IMR-90 (cell line): ENCODE measurements at regions not wholly inside any gene's neighbourhood (a gene's known extent, or its start where the extent isn't known, plus 50 kb on each side); places are given as distances from the start of the nearest gene placed in this dataset.
"Not testable (repeated sequence)": the region's sequence is repeated elsewhere in the genome, so short reads cannot be mapped to it uniquely, and the experiment has no call there.

Experiments used
- ATAC-seq: fragments of 200-7000 bp; cut with Tn5 transposase; 2 replicates; pipeline ENCODE4 v1.9.1; 2020; ENCODE audit warnings: low read depth, mild to moderate bottlenecking, moderate library complexity
- BruUV-seq: library from RNA; stranded (reverse); fragments of 400-500 nt; replicated peaks from 2 replicates; lab custom pipeline; 2021; lab: Mats Ljungman, UMichigan
- CTCF ChIA-PET: fragments of 300-600 bp; formaldehyde crosslinking; extraction: SDS; loops from one replicate; lab custom pipeline; 2021; ENCODE audit warnings: antibody characterized with exemption; lab: Yijun Ruan, JAX
- POLR2A ChIA-PET: fragments of 300-600 bp; sonication (Branson Sonifier 250); formaldehyde crosslinking; loops from one replicate; lab custom pipeline; 2022; ENCODE audit warnings: antibody characterized with exemption; ENCODE audit not compliant: unreplicated experiment; lab: Charles Lee
- DNase-seq: peaks from one replicate; pipeline ENCODE4 v3.0.0; 2013
- H2AFZ ChIP-seq: replicated peaks from 2 replicates; pipeline ENCODE3; 2013; ENCODE audit warnings: low read length, mild to moderate bottlenecking; ENCODE audit not compliant: poor library complexity
- H2AK5ac ChIP-seq: 2 replicates; pipeline ENCODE4 v1.6.1; 2013; ENCODE audit warnings: low read depth, low read length, inconsistent platforms
- H2AK9ac ChIP-seq: replicated peaks from 2 replicates; pipeline ENCODE3; 2013; ENCODE audit warnings: mild to moderate bottlenecking, low read depth, low read length, moderate library complexity; ENCODE audit not compliant: poor library complexity
- H2BK120ac ChIP-seq: 2 replicates; pipeline ENCODE4 v1.6.1; 2013; ENCODE audit warnings: low read depth, low read length, inconsistent platforms
- H2BK15ac ChIP-seq: 3 replicates; pipeline ENCODE4 v1.6.1; 2013; ENCODE audit warnings: low read depth, low read length, inconsistent platforms
- H2BK20ac ChIP-seq: 2 replicates; pipeline ENCODE4 v1.6.1; 2013; ENCODE audit warnings: low read depth, mild to moderate bottlenecking, inconsistent platforms, low read length, moderate library complexity
- H2BK5ac ChIP-seq: 2 replicates; pipeline ENCODE4 v1.6.1; 2013; ENCODE audit warnings: mild to moderate bottlenecking, low read depth, low read length, inconsistent platforms; ENCODE audit not compliant: poor library complexity, severe bottlenecking
- H3K14ac ChIP-seq: replicated peaks from 2 replicates; pipeline ENCODE4 v1.6.1; 2013; ENCODE audit warnings: low read depth, low read length, inconsistent platforms
- H3K18ac ChIP-seq: 2 replicates; pipeline ENCODE4 v1.6.1; 2013; ENCODE audit warnings: low read depth, low read length, control low read depth
- H3K23ac ChIP-seq: 2 replicates; pipeline ENCODE4 v1.6.1; 2013; ENCODE audit warnings: low read depth, low read length, inconsistent platforms
- H3K27ac ChIP-seq: 2 replicates; pipeline ENCODE4 v1.5.1; 2013; ENCODE audit warnings: mild to moderate bottlenecking, control low read depth, low read length; ENCODE audit not compliant: insufficient read depth
- H3K27me3 ChIP-seq: 2 replicates; pipeline ENCODE4 v1.6.1; 2013; ENCODE audit warnings: low read length; ENCODE audit not compliant: control insufficient read depth, insufficient read depth
- H3K36me3 ChIP-seq: 2 replicates; pipeline ENCODE4 v1.6.1; 2013; ENCODE audit warnings: low read length, mixed read lengths; ENCODE audit not compliant: control insufficient read depth, insufficient read depth
- H3K4ac ChIP-seq: 2 replicates; pipeline ENCODE4 v1.6.1; 2013; ENCODE audit warnings: low read depth, low read length, inconsistent platforms
- H3K4me1 ChIP-seq: 2 replicates; pipeline ENCODE4 v1.6.1; 2013; ENCODE audit warnings: low read length, mixed read lengths; ENCODE audit not compliant: control insufficient read depth, insufficient read depth
- H3K4me2 ChIP-seq: 2 replicates; pipeline ENCODE4 v1.6.1; 2013; ENCODE audit warnings: low read depth, mild to moderate bottlenecking, control low read depth, low read length, moderate library complexity
- H3K4me3 ChIP-seq: 2 replicates; pipeline ENCODE4 v1.5.1; 2013; ENCODE audit warnings: low read depth, mild to moderate bottlenecking, control low read depth, low read length, moderate library complexity; ENCODE audit not compliant: insufficient read depth
- H3K56ac ChIP-seq: 2 replicates; pipeline ENCODE4 v1.6.1; 2013; ENCODE audit warnings: low read length, inconsistent platforms; ENCODE audit not compliant: insufficient read depth; ENCODE audit errors: extremely low read depth
- H3K79me1 ChIP-seq, 2 experiments: 2 replicates each; pipeline ENCODE4 v1.6.1; 2013; ENCODE audit warnings: low read length in 2 of 2, inconsistent platforms in 1 of 2, low read depth in 1 of 2
- H3K9ac ChIP-seq: 2 replicates; pipeline ENCODE4 v1.6.1; 2013; ENCODE audit warnings: low read depth, low read length, control low read depth
- H3K9me1 ChIP-seq: 2 replicates; pipeline ENCODE4 v1.6.1; 2013; ENCODE audit warnings: low read length, inconsistent platforms; ENCODE audit not compliant: insufficient read depth
- H3K9me3 ChIP-seq: 2 replicates; pipeline ENCODE4 v1.6.1; 2013; ENCODE audit warnings: low read length; ENCODE audit not compliant: control insufficient read depth, insufficient read depth
- H4K20me1 ChIP-seq: 2 replicates; pipeline ENCODE4 v1.6.1; 2013; ENCODE audit warnings: low read length, inconsistent platforms; ENCODE audit not compliant: insufficient read depth
- H4K5ac ChIP-seq: 2 replicates; pipeline ENCODE4 v1.6.1; 2013; ENCODE audit warnings: mild to moderate bottlenecking, low read depth, low read length, control low read depth
- H4K8ac ChIP-seq, 2 experiments: 2 replicates each; pipeline ENCODE4 v1.6.1; 2013; ENCODE audit warnings: low read depth in 2 of 2, low read length in 2 of 2, control low read depth in 1 of 2, inconsistent platforms in 1 of 2
- H4K91ac ChIP-seq: 2 replicates; pipeline ENCODE4 v1.6.1; 2013; ENCODE audit warnings: low read depth, low read length, inconsistent platforms; ENCODE audit not compliant: insufficient read depth
- WGBS, 2 experiments: methylation state at CpG; one replicate each; pipeline versions ENCODE4 v1.1.5 to v1.1.7; 2013; ENCODE audit warnings: missing lambda C conversion rate in 2 of 2; ENCODE audit not compliant: insufficient read length in 1 of 2; ENCODE audit errors: extremely low coverage in 2 of 2; 5-methylcytosine and 5-hydroxymethylcytosine counted together
- dilution Hi-C: fragments of 300-500 bp; cut with HindIII; formaldehyde crosslinking; loops from one replicate; pipeline ENCODE4 v1.14.3; 2018; ENCODE audit warnings: low sequenced_read_pairs; ENCODE audit not compliant: unreplicated experiment
- in situ Hi-C: fragments of 300-500 bp; cut with MboI; formaldehyde crosslinking; loops from 3 replicates; pipeline ENCODE4 v1.14.3; 2019; ENCODE audit warnings: low sequenced_read_pairs, inconsistent platforms, mixed read lengths
- intact Hi-C: fragments of 100-400 bp; cut with micrococcal nuclease; formaldehyde crosslinking; loops from 2 replicates; pipeline ENCODE4 v1.10.0; 2022
- TF ChIP-seq, protein P1 (sequence below): fragments of 150-350 bp; IDR thresholded peaks from 2 replicates; pipeline ENCODE4 v1.6.1; 2016; ENCODE audit warnings: low read depth, mild to moderate bottlenecking, low read length, moderate library complexity, borderline replicate concordance

DNA sequence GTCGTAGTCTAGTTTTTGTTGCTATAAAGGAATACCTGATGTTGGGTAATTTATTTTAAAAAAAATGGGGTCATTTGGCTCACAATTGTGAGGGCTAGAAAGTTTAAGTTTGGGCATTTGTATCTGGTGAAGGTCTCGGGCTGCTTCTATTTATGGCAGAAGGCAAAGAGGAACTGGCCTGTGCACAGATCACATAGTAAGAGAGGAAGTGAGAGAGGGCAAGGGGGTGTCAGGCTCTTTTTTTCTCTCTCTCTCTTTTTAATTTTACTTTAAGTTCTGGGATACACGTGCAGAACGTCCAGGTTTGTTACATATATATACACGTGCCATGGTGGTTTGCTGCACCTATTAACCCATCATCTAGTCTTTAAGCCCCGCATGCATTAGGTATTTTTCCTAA is 453.3 kb downstream of the DIRAS2 start:
- TF ChIP-seq, protein P1, sequence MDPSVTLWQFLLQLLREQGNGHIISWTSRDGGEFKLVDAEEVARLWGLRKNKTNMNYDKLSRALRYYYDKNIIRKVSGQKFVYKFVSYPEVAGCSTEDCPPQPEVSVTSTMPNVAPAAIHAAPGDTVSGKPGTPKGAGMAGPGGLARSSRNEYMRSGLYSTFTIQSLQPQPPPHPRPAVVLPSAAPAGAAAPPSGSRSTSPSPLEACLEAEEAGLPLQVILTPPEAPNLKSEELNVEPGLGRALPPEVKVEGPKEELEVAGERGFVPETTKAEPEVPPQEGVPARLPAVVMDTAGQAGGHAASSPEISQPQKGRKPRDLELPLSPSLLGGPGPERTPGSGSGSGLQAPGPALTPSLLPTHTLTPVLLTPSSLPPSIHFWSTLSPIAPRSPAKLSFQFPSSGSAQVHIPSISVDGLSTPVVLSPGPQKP: no peak
- H2BK20ac ChIP-seq: no peak overlapping the region
- dilution Hi-C loops: no loop called here
- H3K9me3 ChIP-seq: no peaks in the 10 kb centered on the region
- H3K18ac ChIP-seq: no peak overlapping the region
- no peaks in the 10 kb centered on the region for H3K79me1 ChIP-seq
- POLR2A ChIA-PET: no interaction called here
- H2AK9ac ChIP-seq: no peak overlapping the region
- no peak overlapping the region for H2BK120ac ChIP-seq
- H3K9me1 ChIP-seq: no peaks in the 10 kb centered on the region
- CTCF ChIA-PET: no interaction called here
- no peak overlapping the region for H4K5ac ChIP-seq
- no peaks in the 10 kb centered on the region for H4K20me1 ChIP-seq
- H3K9ac ChIP-seq: no peak overlapping the region
- no peak overlapping the region for H3K27ac ChIP-seq
- H4K8ac ChIP-seq: no peak overlapping the region
- no peak overlapping the region for H4K91ac ChIP-seq
- H3K4ac ChIP-seq: no peak overlapping the region
- in situ Hi-C loops: no loop called here
- H3K27me3 ChIP-seq: no peaks in the 10 kb centered on the region
- no peak overlapping the region for H3K4me2 ChIP-seq
- no peak for ATAC-seq
- H2BK15ac ChIP-seq: no peak overlapping the region
- H2AFZ ChIP-seq: no peak overlapping the region
- DNase-seq: no peak
- 79% methylated on average over 3 of the region's 6 CpGs; no CpG with 5 or more reads in 1 of the 2 experiments for WGBS, 2 experiments
- no peak overlapping the region for H3K56ac ChIP-seq
- no peak overlapping the region for H2AK5ac ChIP-seq
- no peaks in the 10 kb centered on the region for H3K4me1 ChIP-seq
- no TSS peak for BruUV-seq
- no peak overlapping the region for H3K4me3 ChIP-seq
- H3K23ac ChIP-seq: no peak overlapping the region
- intact Hi-C loops: no loop called here
- no peaks in the 10 kb centered on the region for H3K36me3 ChIP-seq
- no peak overlapping the region for H2BK5ac ChIP-seq
- no peak overlapping the region for H3K14ac ChIP-seq

- H3K18ac ChIP-seq, H2BK5ac ChIP-seq, H2AK5ac ChIP-seq, H3K4ac ChIP-seq, CTCF ChIA-PET, dilution Hi-C loops, H4K20me1 ChIP-seq, H3K4me1 ChIP-seq, intact Hi-C loops, H3K14ac ChIP-seq, H4K5ac ChIP-seq, H3K23ac ChIP-seq, H3K9me3 ChIP-seq, H3K9ac ChIP-seq, H2AK9ac ChIP-seq, ATAC-seq, H2BK15ac ChIP-seq, H4K91ac ChIP-seq, H4K8ac ChIP-seq, H2AFZ ChIP-seq, H3K27ac ChIP-seq, in situ Hi-C loops, H3K4me2 ChIP-seq, H3K4me3 ChIP-seq, H2BK120ac ChIP-seq, H3K27me3 ChIP-seq, H3K9me1 ChIP-seq, H3K56ac ChIP-seq, H2BK20ac ChIP-seq, POLR2A ChIA-PET, H3K36me3 ChIP-seq, H3K79me1 ChIP-seq, DNase-seq, BruUV-seq: not testable (repeated sequence)
- no CpG with 5 or more reads among the region's 7 CpGs for WGBS, 2 experiments
Measured at GRCh38 chr9:90192465-90192864, 450.2 kb downstream of the DIRAS2 start.
